GM21825 (cell line): ENCODE measurements at regions not wholly inside any gene's neighbourhood (a gene's known extent, or its start where the extent isn't known, plus 50 kb on each side); places are given as distances from the start of the nearest gene placed in this dataset.
"Not testable (repeated sequence)": the region's sequence is repeated elsewhere in the genome, so short reads cannot be mapped to it uniquely, and the experiment has no call there.

Experiments used
- ATAC-seq: cut with Tn5 transposase; IDR thresholded peaks from one replicate; pipeline ENCODE4 v1.9.1; 2021; ENCODE audit warnings: mild to moderate bottlenecking, moderate library complexity; ENCODE audit not compliant: unreplicated experiment

GRCh38 chr13:76632401-76633044 lies 253.7 kb downstream of the KCTD12 start:
- no peak for ATAC-seq

DNA sequence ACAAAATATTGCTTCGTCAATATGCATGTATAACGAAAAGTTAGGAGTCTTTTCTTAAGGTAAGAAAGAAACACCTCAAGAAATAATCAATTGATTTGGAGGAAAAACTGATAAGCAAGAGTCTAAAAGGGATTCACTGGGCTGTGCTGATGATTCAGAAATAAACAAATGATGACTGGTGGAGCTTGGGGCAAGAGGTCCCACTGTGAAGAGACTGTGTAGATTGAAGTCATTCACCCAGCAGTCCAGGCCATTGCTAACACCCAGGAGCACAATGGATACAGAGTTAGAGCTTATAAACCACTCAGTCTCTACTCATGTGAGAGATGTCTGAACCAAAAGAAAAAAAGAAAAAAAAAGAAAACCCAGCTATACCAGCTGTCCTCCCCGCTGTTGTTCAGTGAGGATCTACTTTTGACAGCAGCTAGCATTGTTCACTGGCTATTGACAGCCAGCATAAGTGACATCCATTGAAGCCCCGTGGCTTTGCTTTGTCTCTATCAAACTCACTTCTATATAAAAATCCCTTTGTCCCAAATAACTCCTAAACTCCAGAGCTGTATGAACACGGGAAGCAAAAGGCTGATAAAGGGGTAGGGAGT lies 255.5 kb downstream of the KCTD12 start:
- no peak for ATAC-seq

DNA sequence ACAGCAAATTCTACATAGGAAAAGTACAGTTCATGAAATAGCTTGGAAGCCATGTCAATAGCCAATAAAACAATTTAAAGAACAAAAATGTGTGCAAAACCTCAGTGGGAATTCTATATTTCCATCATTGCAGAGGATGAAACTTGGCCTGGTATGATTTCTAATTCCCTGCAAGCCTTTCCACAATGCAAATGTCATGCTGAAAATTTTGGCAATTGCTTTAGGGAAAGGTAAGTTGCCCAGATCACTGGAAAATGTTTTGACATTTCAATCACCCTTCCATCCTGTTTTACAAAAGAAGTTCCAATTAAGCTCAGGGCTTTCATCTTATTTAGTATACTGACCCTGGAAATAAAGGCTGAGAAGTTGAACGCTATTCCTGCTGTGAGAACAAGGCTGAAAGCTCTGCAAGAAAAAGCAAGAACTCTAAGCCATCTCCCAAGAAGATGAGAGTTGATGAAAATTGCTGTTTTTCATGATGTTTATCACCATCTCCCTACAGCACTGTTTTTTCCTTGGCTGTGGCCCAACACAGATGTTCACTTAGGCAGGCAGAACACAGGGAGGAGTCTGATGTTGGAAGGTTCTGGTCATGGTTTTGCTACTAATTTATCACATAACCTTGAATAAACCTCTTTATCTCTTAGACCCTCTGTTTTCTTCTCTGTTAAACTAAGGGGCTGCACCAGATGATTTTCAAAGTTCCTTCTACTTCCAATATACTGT lies 263.7 kb downstream of the KCTD12 start:
- no peak for ATAC-seq

- no peak for ATAC-seq
Observed at GRCh38 chr13:76621705-76622104, 264.5 kb downstream of the KCTD12 start.

DNA sequence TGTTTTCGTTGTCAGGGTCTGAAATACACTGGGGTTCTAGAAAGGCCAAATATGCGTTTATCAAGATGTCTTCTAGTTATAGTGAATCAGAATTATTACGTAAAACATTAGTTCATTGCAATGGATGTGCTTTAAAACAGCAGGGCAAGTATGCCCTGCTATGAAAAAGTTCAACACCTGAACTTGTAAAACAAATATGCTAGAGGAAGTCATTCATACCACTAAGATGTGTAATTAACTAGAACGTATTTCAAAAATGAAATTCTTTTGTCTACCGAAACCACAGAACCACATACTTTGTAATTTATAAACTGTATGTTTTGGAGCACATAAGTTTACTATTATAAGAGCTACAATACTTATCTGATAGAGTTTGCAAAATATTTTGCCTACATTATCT lies 266.2 kb downstream of the KCTD12 start:
- no peak for ATAC-seq

DNA sequence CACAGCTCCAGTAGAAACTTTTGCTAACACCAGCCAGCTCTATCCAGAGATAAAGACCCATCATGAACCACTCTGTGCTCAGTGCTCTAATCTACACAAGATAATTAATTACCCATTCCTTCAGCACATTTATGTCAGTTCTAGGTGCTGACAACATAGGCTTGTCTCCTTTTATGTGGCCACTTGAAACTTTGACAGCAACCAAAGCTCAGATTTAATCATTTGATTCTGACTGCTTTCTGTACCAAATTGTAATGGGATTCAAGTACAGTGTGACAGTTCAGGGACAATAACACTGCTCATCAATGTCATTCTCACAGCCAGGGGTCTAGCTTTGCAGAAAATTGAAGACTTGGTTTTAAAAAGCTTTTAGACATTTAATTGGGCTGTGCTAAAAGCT lies 266.6 kb downstream of the KCTD12 start:
- no peak for ATAC-seq

- no peak for ATAC-seq
Observed at GRCh38 chr13:76610819-76611415, 275.3 kb downstream of the KCTD12 start.

DNA sequence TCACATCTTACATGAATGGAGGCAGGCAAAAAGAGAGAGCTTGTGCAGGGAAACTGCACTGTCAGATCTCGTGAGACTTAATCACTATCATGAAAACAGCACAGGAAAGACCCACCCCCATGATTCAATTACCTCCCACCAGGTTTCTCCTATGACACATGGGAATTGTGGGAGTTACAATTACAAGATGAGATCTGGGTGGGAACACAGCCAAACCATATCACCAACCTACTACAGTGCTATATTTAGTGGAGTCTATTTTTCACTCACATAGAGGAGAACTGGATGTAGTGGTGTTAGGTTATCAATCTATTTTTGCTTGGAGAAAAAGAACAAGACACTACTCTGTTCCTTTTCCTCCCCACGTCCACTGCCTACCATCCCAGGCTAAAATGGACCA lies 276.6 kb downstream of the KCTD12 start:
- no peak for ATAC-seq

DNA sequence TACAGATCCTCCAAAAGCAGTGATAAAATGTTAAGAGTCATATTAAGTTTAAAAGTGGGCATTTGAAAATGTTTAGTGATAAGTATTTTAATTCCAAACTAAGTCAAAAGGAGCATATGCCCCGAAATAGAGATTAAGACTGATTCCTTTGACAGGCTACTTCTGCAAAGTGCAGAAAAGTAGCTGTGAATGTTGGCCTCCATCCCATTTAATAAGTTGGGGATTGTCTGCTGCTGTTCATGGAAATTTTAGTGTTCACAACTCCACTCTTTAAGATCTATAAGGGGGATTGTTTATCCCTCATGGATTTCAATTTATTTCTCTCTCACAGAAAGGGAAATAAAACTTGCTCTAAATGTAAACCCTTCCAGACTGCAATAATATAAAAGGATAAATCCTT lies 278.3 kb downstream of the KCTD12 start:
- ATAC-seq: no peak

GRCh38 chr13:76600081-76600480 lies 286.1 kb downstream of the KCTD12 start:
- no peak for ATAC-seq

DNA sequence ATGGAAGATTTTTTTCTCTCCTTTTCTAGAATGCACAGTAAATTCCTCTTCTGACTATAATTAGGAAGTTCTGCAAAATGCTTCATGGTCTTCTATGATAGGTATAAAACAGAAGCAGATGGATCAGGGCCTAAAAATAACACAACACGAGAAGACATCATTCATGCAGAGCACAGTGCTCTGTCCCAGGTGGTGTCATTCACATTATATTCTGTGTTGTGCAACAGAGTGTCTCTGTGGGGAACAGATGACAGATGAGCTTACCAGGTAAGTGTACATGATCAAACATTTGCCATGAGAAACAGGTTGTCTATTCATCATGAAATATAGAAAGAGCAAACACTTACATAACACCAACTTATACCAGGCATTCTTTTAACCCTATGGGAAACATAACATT lies 288.3 kb downstream of the KCTD12 start:
- ATAC-seq: no peak

GRCh38 chr13:76596216-76596615 lies 290.0 kb downstream of the KCTD12 start:
- ATAC-seq: no peak

DNA sequence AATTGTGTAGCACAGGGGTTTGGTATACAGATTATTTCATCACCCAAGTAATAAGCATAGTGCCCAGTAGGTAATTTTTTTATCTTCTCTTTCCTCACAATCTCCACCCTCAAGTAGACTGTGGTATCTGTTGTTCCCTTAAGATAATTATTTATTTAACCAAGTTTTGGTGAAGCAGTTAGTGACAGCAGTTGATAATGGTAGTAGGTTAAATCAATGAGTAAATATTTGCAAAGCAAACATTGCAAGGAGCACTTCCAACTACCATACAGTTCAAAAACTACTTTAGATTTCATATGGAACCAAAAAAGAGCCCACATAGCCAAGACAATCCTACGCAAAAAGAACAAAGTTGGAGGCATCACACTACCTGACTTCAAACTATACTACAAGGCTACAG lies 291.8 kb downstream of the KCTD12 start:
- no peak for ATAC-seq

DNA sequence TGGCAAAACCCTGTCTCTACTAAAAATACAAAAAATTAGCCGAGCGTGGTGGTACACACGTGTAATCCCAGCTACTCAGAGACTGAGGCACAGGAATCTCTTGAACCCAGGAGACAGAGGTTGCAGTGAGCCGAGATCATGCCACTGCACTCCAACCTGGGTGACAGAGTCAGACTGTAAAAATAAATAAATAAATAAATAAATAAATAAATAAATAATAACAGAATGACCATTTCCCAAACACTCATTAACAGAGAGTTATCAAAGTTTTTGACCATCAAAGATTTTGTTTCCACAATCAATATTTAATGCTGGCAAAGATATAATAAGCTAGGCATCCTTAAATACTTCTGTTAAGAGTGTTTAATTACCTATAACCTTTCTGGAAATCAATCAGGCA lies 299.4 kb downstream of the KCTD12 start:
- no peak for ATAC-seq

- ATAC-seq: no peak
Observed at GRCh38 chr13:76579701-76580100, 306.5 kb downstream of the KCTD12 start.

- not testable (repeated sequence) for ATAC-seq
Observed at GRCh38 chr13:76575634-76576033, 310.6 kb downstream of the KCTD12 start.

DNA sequence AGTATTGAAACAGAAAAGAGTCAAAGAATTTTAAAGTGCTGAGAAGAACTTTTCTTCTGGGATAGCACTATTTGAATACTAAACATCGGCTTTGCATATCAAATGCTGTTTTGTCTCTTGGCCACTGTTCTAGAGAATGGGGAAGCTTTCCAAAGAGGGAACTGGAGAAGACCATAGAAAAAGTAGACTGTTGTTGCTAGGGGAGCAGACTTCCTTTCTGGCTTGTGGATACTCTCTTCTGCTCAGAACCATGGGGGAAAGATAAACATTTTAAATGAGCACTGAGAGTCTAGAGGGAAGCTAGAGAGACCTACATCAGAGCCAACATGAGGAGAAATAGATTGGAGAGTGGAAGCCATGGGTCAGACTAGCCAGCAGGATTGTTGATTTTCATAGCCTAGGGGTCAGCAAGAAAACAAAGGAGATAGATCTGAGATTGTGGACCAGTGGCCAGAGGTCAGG lies 315.7 kb downstream of the KCTD12 start:
- ATAC-seq: no peak

GRCh38 chr13:76556627-76557026 lies 329.6 kb downstream of the KCTD12 start:
- no peak for ATAC-seq

GRCh38 chr13:76552807-76553206 lies 333.4 kb downstream of the KCTD12 start:
- no peak for ATAC-seq

- no peak for ATAC-seq
Observed at GRCh38 chr13:76552041-76552772, 334.0 kb downstream of the KCTD12 start.

- no peak for ATAC-seq
Observed at GRCh38 chr13:76542176-76542575, 344.0 kb downstream of the KCTD12 start.
